WTC11 (cell line): ENCODE measurements at regions not wholly inside any gene's neighbourhood (a gene's known extent, or its start where the extent isn't known, plus 50 kb on each side); places are given as distances from the start of the nearest gene placed in this dataset.

Experiments used
- ATAC-seq: fragments of 200-7000 bp; cut with Tn5 transposase; 2 replicates; pipeline ENCODE4 v1.10.0; 2021; ENCODE audit warnings: mild to moderate bottlenecking, moderate library complexity
- CTCF ChIA-PET: fragments of 300-600 bp; sonication (Branson Sonifier 250); formaldehyde crosslinking; loops from one replicate; lab custom pipeline; 2021; ENCODE audit warnings: antibody characterized with exemption; lab: Charles Lee
- POLR2A ChIA-PET: fragments of 350-600 bp; sonication (Branson Sonifier 250); formaldehyde crosslinking; loops from one replicate; lab custom pipeline; 2021; ENCODE audit warnings: antibody characterized with exemption; lab: Charles Lee
- DNase-seq: peaks from one replicate; pipeline ENCODE4 v3.0.0; 2021; ENCODE audit warnings: low spot score
- H3K27ac Mint-ChIP-seq: 2 replicates; pipeline ENCODE4 v1.8.0; 2021; ENCODE audit warnings: mixed read lengths
- H3K27me3 Mint-ChIP-seq: 2 replicates; pipeline ENCODE4 v1.8.0; 2021; ENCODE audit warnings: low read depth, mild to moderate bottlenecking, moderate library complexity, mixed read lengths
- H3K36me3 Mint-ChIP-seq: 2 replicates; pipeline ENCODE4 v1.8.0; 2021; ENCODE audit warnings: mixed read lengths
- H3K4me1 Mint-ChIP-seq: 2 replicates; pipeline ENCODE4 v1.8.0; 2022; ENCODE audit warnings: mixed read lengths
- H3K4me3 Mint-ChIP-seq: 2 replicates; pipeline ENCODE4 v1.8.0; 2021; ENCODE audit warnings: mild to moderate bottlenecking, moderate library complexity, mixed read lengths
- H3K9me3 Mint-ChIP-seq: 2 replicates; pipeline ENCODE4 v1.8.0; 2021; ENCODE audit warnings: mixed read lengths
- ATF6 ChIP-seq: sonication (generic); formaldehyde crosslinking; IDR thresholded peaks from 2 replicates; pipeline ENCODE4 v1.8.1; 2023; ENCODE audit warnings: mild to moderate bottlenecking, missing genetic modification reagents
- E2F1 ChIP-seq: sonication (generic); formaldehyde crosslinking; IDR thresholded peaks from 2 replicates; pipeline ENCODE4 v1.8.0; 2022; ENCODE audit warnings: mild to moderate bottlenecking, missing genetic modification reagents
- E2F4 ChIP-seq: sonication (generic); formaldehyde crosslinking; IDR thresholded peaks from 2 replicates; pipeline ENCODE4 v1.8.1; 2022; ENCODE audit warnings: low read depth, mild to moderate bottlenecking, moderate library complexity, missing genetic modification reagents, borderline replicate concordance
- ESRRA ChIP-seq: sonication (generic); formaldehyde crosslinking; IDR thresholded peaks from 2 replicates; pipeline ENCODE4 v1.8.1; 2022; ENCODE audit warnings: mild to moderate bottlenecking, missing genetic modification reagents, borderline replicate concordance
- ETV6 ChIP-seq: sonication (generic); formaldehyde crosslinking; IDR thresholded peaks from 2 replicates; pipeline ENCODE4 v1.8.1; 2022; ENCODE audit warnings: mild to moderate bottlenecking, missing genetic modification reagents
- FOXK1 ChIP-seq: sonication (generic); formaldehyde crosslinking; IDR thresholded peaks from 2 replicates; pipeline ENCODE4 v1.8.0; 2022; ENCODE audit warnings: mild to moderate bottlenecking, moderate library complexity, missing genetic modification reagents
- FOXP1 ChIP-seq: sonication (generic); formaldehyde crosslinking; IDR thresholded peaks from 2 replicates; pipeline ENCODE4 v1.8.0; 2022; ENCODE audit warnings: missing genetic modification reagents, mild to moderate bottlenecking, moderate library complexity, borderline replicate concordance
- GTF2I ChIP-seq: fragments of 250-450 bp; sonication (Bioruptor Pico); conservative IDR thresholded peaks from 2 replicates; pipeline ENCODE4 v1.4.0; 2021; ENCODE audit warnings: mild to moderate bottlenecking
- HMGXB4 ChIP-seq: sonication (generic); formaldehyde crosslinking; IDR thresholded peaks from 2 replicates; pipeline ENCODE4 v1.8.1; 2023; ENCODE audit warnings: mild to moderate bottlenecking, moderate library complexity, missing genetic modification reagents
- IRF1 ChIP-seq: sonication (generic); formaldehyde crosslinking; IDR thresholded peaks from 2 replicates; pipeline ENCODE4 v1.8.0; 2023; ENCODE audit warnings: missing genetic modification reagents
- KAT7 ChIP-seq: sonication (generic); formaldehyde crosslinking; IDR thresholded peaks from 2 replicates; pipeline ENCODE4 v1.8.1; 2023; ENCODE audit warnings: missing genetic modification reagents, mild to moderate bottlenecking, borderline replicate concordance
- NFE2L1 ChIP-seq: sonication (generic); formaldehyde crosslinking; IDR thresholded peaks from 2 replicates; pipeline ENCODE4 v1.8.1; 2023; ENCODE audit warnings: missing genetic modification reagents
- RELA ChIP-seq: sonication (generic); formaldehyde crosslinking; IDR thresholded peaks from 2 replicates; pipeline ENCODE4 v1.8.1; 2022; ENCODE audit warnings: missing genetic modification reagents, mild to moderate bottlenecking, borderline replicate concordance
- ZBTB21 ChIP-seq: sonication (generic); formaldehyde crosslinking; IDR thresholded peaks from 2 replicates; pipeline ENCODE4 v1.8.1; 2023; ENCODE audit warnings: mild to moderate bottlenecking, missing genetic modification reagents, borderline replicate concordance
- ZNF121 ChIP-seq: sonication (generic); formaldehyde crosslinking; IDR thresholded peaks from 2 replicates; pipeline ENCODE4 v1.8.0; 2023; ENCODE audit warnings: missing genetic modification reagents
- ZNF396 ChIP-seq: fragments of 250-450 bp; sonication (Bioruptor Pico); IDR thresholded peaks from 2 replicates; pipeline ENCODE4 v1.8.0; 2021; ENCODE audit warnings: mild to moderate bottlenecking, moderate library complexity, borderline replicate concordance
- ZNF416 ChIP-seq: fragments of 250-450 bp; sonication (Bioruptor Pico); IDR thresholded peaks from 2 replicates; pipeline ENCODE4 v1.9.0; 2021; ENCODE audit warnings: mild to moderate bottlenecking, inconsistent platforms
- ZNF671 ChIP-seq: fragments of 250-450 bp; sonication (Bioruptor Pico); IDR thresholded peaks from 2 replicates; pipeline ENCODE4 v1.8.0; 2021; ENCODE audit warnings: mild to moderate bottlenecking
- ZSCAN18 ChIP-seq: fragments of 250-450 bp; sonication (Bioruptor Pico); IDR thresholded peaks from 2 replicates; pipeline ENCODE4 v2.1.2; 2022; ENCODE audit warnings: mild to moderate bottlenecking, moderate library complexity
- TF ChIP-seq, protein P1 (sequence below): sonication (generic); formaldehyde crosslinking; IDR thresholded peaks from 2 replicates; pipeline ENCODE4 v1.8.1; 2023; ENCODE audit warnings: mild to moderate bottlenecking, missing genetic modification reagents, moderate library complexity
- TF ChIP-seq, protein P2 (sequence below): fragments of 200-600 bp; IDR thresholded peaks from 2 replicates; pipeline ENCODE4 v1.8.0; 2022; ENCODE audit warnings: antibody characterized with exemption

DNA sequence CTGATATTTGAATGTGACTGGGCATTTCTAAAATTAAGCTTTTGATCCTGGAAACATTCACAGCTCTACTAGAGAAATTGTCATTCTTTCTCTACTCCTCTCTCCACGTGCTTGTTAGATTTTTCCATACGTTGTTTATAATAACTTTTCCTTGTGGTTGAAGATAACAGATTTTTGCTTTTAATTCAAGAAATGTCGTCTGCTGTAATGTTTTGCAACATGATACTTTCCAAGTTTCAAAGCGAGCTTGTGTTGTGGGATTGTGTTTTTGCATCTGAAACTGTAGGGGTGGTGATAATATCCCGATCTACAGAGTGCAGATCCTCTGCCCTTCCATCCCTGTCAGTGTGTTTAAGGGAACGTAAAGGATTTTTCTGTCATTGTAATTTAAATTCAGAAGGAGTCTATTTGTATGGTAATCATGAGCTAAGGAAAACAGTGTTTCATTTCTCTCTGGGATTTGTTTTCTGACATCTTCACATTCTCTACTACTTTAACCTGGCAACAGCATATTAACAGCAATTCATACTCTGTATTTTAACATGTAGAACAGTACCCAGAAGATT, 321.4 kb downstream of the FAT3 start (continued):
- TF ChIP-seq ESRRA (CRISPR knock-in tag) (no peak), ZNF671 (CRISPR knock-in tag) (no peak), E2F1 (CRISPR knock-in tag) (no peak), FOXK1 (no peak)

DNA sequence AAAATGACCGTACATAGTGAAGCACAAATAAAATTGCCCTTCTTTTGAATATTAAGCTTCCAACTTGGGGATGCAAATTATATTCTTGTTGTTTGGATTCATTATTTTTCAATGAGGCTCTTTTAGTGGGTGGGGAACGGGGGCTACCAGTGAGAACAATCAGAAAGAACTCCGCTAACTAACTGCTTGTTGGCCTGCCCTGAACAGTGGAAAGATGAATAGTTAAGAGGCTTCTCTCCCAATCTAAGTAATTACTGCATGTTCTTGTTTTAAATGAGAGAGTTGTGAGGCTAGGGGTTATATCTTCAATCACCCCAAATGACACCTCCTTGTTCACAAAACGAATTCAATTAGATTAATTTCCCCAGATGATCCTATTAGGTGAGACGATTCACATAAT, 322.0 kb downstream of the FAT3 start:
- ATAC-seq (no peak), DNase-seq (no peak)
- Mint-ChIP-seq H3K27me3 (peaks cover 22% of the 10 kb centered on the region), H3K9me3 (no peaks in the 10 kb centered on the region), H3K36me3 (no peaks in the 10 kb centered on the region), H3K4me3 (no peak overlapping the region), H3K4me1 (peaks cover 68% of the 10 kb centered on the region), H3K27ac (no peak overlapping the region)
- TF ChIP-seq, protein P1, sequence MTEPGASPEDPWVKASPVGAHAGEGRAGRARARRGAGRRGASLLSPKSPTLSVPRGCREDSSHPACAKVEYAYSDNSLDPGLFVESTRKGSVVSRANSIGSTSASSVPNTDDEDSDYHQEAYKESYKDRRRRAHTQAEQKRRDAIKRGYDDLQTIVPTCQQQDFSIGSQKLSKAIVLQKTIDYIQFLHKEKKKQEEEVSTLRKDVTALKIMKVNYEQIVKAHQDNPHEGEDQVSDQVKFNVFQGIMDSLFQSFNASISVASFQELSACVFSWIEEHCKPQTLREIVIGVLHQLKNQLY (CRISPR knock-in tag) = no peak
- TF ChIP-seq ATF6 (CRISPR knock-in tag) (no peak), ETV6 (CRISPR knock-in tag) (no peak), ZBTB21 (CRISPR knock-in tag) (no peak), ZSCAN18 (CRISPR knock-in tag) (no peak), RELA (no peak), ZNF416 (CRISPR knock-in tag) (no peak), FOXP1 (CRISPR knock-in tag) (no peak), IRF1 (no peak), FOXK1 (no peak), ZNF396 (CRISPR knock-in tag) (no peak), GTF2I (CRISPR knock-in tag) (no peak), HMGXB4 (CRISPR knock-in tag) (no peak), KAT7 (no peak), ZNF121 (CRISPR knock-in tag) (no peak), E2F4 (CRISPR knock-in tag) (no peak), NFE2L1 (CRISPR knock-in tag) (no peak)
- TF ChIP-seq, protein P2, sequence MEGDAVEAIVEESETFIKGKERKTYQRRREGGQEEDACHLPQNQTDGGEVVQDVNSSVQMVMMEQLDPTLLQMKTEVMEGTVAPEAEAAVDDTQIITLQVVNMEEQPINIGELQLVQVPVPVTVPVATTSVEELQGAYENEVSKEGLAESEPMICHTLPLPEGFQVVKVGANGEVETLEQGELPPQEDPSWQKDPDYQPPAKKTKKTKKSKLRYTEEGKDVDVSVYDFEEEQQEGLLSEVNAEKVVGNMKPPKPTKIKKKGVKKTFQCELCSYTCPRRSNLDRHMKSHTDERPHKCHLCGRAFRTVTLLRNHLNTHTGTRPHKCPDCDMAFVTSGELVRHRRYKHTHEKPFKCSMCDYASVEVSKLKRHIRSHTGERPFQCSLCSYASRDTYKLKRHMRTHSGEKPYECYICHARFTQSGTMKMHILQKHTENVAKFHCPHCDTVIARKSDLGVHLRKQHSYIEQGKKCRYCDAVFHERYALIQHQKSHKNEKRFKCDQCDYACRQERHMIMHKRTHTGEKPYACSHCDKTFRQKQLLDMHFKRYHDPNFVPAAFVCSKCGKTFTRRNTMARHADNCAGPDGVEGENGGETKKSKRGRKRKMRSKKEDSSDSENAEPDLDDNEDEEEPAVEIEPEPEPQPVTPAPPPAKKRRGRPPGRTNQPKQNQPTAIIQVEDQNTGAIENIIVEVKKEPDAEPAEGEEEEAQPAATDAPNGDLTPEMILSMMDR = no peak
- POLR2A ChIA-PET = no interaction called here
- CTCF ChIA-PET = interaction anchor here (1.4 kb wide), 1 partner anchor 19 kb away, joined by 4 read pairs; no protein-coding TSS in a partner anchor
